ENCODE measurements at regions not wholly inside any gene's neighbourhood (a gene's known extent, or its start where the extent isn't known, plus 50 kb on each side); places are given as distances from the start of the nearest gene placed in this dataset.

DNA sequence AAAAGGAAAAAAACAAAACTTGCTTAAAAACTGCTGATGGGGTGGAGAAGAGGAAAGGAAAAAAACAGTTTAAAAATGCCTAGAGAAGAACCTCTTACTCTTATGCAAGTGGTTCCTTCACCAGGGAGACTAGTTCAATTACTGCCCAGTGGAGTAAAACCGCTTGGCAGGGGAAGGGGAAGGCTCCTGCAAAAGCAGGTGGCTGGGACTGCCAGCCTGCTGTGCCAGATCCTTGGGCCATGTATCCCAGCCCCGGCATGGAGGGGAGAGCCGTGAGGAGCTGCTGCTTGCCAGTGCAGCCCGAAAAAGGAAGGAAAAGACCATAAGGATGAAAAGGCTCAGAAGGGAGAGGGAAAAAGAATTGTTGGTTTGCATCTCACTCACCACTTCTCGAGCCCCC lies 123.0 kb downstream of the FSCB start:
- no peaks in the 10 kb centered on the region for H3K4me1 ChIP-seq
- H3K36me3 ChIP-seq: no peaks in the 10 kb centered on the region
- H3K4me3 ChIP-seq: no peak overlapping the region
- no peak for DNase-seq (ENCODE audit: extremely low spot score in 2 of 2)
- intact Hi-C loops (cut with DNase I): no loop called here
- H3K27ac ChIP-seq: no peak overlapping the region
- no peaks in the 10 kb centered on the region for H3K9me3 ChIP-seq
- H3K27me3 ChIP-seq: no peaks in the 10 kb centered on the region
- TF ChIP-seq, protein P1, sequence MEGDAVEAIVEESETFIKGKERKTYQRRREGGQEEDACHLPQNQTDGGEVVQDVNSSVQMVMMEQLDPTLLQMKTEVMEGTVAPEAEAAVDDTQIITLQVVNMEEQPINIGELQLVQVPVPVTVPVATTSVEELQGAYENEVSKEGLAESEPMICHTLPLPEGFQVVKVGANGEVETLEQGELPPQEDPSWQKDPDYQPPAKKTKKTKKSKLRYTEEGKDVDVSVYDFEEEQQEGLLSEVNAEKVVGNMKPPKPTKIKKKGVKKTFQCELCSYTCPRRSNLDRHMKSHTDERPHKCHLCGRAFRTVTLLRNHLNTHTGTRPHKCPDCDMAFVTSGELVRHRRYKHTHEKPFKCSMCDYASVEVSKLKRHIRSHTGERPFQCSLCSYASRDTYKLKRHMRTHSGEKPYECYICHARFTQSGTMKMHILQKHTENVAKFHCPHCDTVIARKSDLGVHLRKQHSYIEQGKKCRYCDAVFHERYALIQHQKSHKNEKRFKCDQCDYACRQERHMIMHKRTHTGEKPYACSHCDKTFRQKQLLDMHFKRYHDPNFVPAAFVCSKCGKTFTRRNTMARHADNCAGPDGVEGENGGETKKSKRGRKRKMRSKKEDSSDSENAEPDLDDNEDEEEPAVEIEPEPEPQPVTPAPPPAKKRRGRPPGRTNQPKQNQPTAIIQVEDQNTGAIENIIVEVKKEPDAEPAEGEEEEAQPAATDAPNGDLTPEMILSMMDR (IDR thresholded peaks at IDR 0.05): no peak
- TF ChIP-seq POLR2A (IDR thresholded peaks at IDR 0.05) (no peak), POLR2AphosphoS5 (IDR thresholded peaks at IDR 0.05; ENCODE audit: insufficient read depth in 1 of 2, low read depth in 1 of 2) (no peak)

DNA sequence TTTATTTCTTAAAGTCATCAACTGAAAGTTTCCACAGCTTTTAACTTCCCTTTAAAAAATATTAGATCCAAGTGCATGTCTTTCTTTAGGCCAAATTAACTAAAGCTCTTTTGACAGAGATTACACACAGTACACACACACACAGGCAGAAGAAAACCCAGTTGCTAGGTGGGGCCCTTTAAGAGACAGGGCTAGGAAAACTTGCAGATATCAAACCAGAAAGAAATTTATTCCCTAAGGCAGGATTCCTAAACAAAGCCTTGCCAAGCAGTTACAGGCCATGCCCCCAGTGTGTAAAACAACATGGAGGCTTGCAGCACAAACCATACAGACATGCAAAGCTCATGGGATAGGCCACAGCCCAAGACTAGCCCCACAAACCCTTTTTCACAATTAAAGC lies 123.4 kb downstream of the FSCB start:
- H3K4me3 ChIP-seq: no peak overlapping the region
- no peaks in the 10 kb centered on the region for H3K27me3 ChIP-seq
- H3K27ac ChIP-seq: no peak overlapping the region
- TF ChIP-seq POLR2A (IDR thresholded peaks at IDR 0.05) (no peak), POLR2AphosphoS5 (IDR thresholded peaks at IDR 0.05; ENCODE audit: insufficient read depth in 1 of 2, low read depth in 1 of 2) (no peak)
- TF ChIP-seq, protein P1 (IDR thresholded peaks at IDR 0.05): no peak
- no peak for DNase-seq (ENCODE audit: extremely low spot score in 2 of 2)
- H3K9me3 ChIP-seq: no peaks in the 10 kb centered on the region
- intact Hi-C loops (cut with DNase I): no loop called here
- H3K36me3 ChIP-seq: no peaks in the 10 kb centered on the region
- H3K4me1 ChIP-seq: no peaks in the 10 kb centered on the region

DNA sequence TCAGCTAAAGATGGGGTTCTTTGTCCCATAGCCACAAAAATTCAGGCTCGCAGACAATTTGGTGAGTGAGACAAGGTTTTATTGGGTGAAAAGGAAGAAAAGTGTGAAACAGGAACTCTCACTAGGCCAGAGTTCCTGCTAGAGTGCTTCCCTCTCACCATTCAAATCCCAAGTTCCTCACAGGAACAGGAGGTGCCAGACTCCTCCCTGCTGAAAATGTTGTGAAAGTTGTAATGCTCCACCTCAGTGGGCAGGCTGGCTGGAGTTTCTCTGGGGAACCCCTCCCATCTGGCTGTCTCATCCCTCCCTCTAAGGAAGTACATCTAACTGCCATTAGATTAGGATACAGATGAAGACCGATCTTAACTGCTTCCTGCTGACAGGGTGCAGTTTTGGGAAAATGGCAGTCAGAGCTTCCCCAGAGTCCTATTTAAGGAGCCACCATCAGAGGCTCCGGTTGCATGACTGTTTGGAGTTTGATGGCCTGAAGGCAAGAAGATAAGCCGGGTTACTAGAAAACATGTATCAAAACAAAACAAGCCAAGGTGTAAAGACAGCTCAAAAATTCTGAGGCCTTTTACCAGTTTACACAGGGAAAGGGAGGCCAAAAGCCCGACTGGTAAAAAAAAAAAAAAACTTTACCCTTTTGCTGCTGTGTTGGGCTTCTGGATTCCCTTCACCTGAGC lies 127.6 kb downstream of the FSCB start:
- DNase-seq (ENCODE audit: extremely low spot score in 2 of 2): no peak
- no peak overlapping the region for H3K4me3 ChIP-seq
- intact Hi-C loops (cut with DNase I): no loop called here
- no peaks in the 10 kb centered on the region for H3K4me1 ChIP-seq
- TF ChIP-seq, protein P1 (IDR thresholded peaks at IDR 0.05): no peak
- TF ChIP-seq POLR2A (IDR thresholded peaks at IDR 0.05): no peak
- TF ChIP-seq POLR2AphosphoS5 (IDR thresholded peaks at IDR 0.05; ENCODE audit: insufficient read depth in 1 of 2, low read depth in 1 of 2): no peak
- no peak overlapping the region for H3K27ac ChIP-seq
- no peaks in the 10 kb centered on the region for H3K27me3 ChIP-seq
- H3K36me3 ChIP-seq: no peaks in the 10 kb centered on the region
- H3K9me3 ChIP-seq: no peaks in the 10 kb centered on the region

DNA sequence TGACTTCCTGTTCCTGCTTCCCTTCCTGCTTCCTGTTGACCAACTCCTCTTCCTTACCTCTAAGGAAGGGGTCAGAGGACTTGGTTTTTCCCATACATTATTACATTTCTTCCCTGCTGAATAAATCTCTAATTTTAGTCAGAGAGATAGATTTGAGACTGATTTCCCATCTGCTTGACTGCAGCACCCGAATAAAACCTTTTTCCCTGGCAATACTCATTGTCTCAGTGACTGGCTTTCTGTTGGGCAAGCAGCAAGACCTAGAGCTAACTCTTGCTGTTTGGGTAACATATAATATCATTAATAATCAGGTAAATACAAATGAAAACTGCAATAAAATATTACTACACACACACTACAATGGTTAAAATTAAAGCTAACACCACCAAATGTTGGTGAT lies 132.2 kb downstream of the FSCB start:
- Histone ChIP-seq H3K4me3 (no peak overlapping the region), H3K27ac (no peak overlapping the region), H3K27me3 (no peaks in the 10 kb centered on the region), H3K36me3 (no peaks in the 10 kb centered on the region), H3K4me1 (no peaks in the 10 kb centered on the region), H3K9me3 (no peaks in the 10 kb centered on the region)
- DNase-seq (ENCODE audit: extremely low spot score in 2 of 2): no peak
- TF ChIP-seq, protein P1 (IDR thresholded peaks at IDR 0.05): no peak
- TF ChIP-seq POLR2A (IDR thresholded peaks at IDR 0.05): no peak
- TF ChIP-seq POLR2AphosphoS5 (IDR thresholded peaks at IDR 0.05; ENCODE audit: insufficient read depth in 1 of 2, low read depth in 1 of 2): no peak
- intact Hi-C loops (cut with DNase I): no loop called here

- Histone ChIP-seq H3K27ac (no peak overlapping the region), H3K9me3 (no peaks in the 10 kb centered on the region), H3K4me1 (no peaks in the 10 kb centered on the region), H3K36me3 (no peaks in the 10 kb centered on the region), H3K27me3 (no peaks in the 10 kb centered on the region), H3K4me3 (no peak overlapping the region)
- TF ChIP-seq POLR2AphosphoS5 (IDR thresholded peaks at IDR 0.05; ENCODE audit: insufficient read depth in 1 of 2, low read depth in 1 of 2) (no peak), POLR2A (IDR thresholded peaks at IDR 0.05) (no peak)
- TF ChIP-seq, protein P1 (IDR thresholded peaks at IDR 0.05): no peak
- intact Hi-C loops (cut with DNase I): no loop called here
- no peak for DNase-seq (ENCODE audit: extremely low spot score in 2 of 2)
These were observed 134.1 kb downstream of the FSCB start for GRCh38 chr14:44372807-44373489.
